ENCODE measurements at regions not wholly inside any gene's neighbourhood (a gene's known extent, or its start where the extent isn't known, plus 50 kb on each side); places are given as distances from the start of the nearest gene placed in this dataset.

GRCh38 chr3:147191795-147192385 lies 214.5 kb downstream of the ZIC4 start:
- H3K4me3 ChIP-seq (ENCODE audit: control insufficient read depth in 1 of 7, extremely low read depth in 1 of 7, insufficient read depth in 4 of 7, low read depth in 2 of 7, low read length in 6 of 7) = no peak overlapping the region
- no peaks in the 10 kb centered on the region for H3K4me1 ChIP-seq (ENCODE audit: control extremely low read depth in 1 of 4, control insufficient read depth in 4 of 4, insufficient read depth in 4 of 4, low read length in 3 of 4)
- no peaks in the 10 kb centered on the region for H3K36me3 ChIP-seq (ENCODE audit: control insufficient read depth in 4 of 4, insufficient read depth in 4 of 4, low read length in 3 of 4)
- no peaks in the 10 kb centered on the region for H3K9me3 ChIP-seq (ENCODE audit: control extremely low read depth in 1 of 5, control insufficient read depth in 4 of 5, insufficient read depth in 2 of 5, low read depth in 1 of 5, low read length in 4 of 5)
- ChIA-PET CTCF (no interaction called here), POLR2A (no interaction called here)
- DNase-seq = peak; percentile 25 to 48 (median 29)
- no peaks in the 10 kb centered on the region for H3K27me3 ChIP-seq (replicated peaks in 2 of 5; ENCODE audit: control insufficient read depth in 4 of 5, insufficient read depth in 5 of 5, low read length in 4 of 5)
- no peak overlapping the region for H3K27ac ChIP-seq (ENCODE audit: insufficient read depth in 1 of 2, low read depth in 1 of 2, low read length in 2 of 2, poor library complexity in 1 of 2, severe bottlenecking in 2 of 2)
- 100% methylated on average over 1 of the region's 2 CpGs for WGBS (ENCODE audit: insufficient coverage)

- no peaks in the 10 kb centered on the region for H3K4me1 ChIP-seq (ENCODE audit: control extremely low read depth in 1 of 4, control insufficient read depth in 4 of 4, insufficient read depth in 4 of 4, low read length in 3 of 4)
- ChIA-PET CTCF (no interaction called here), POLR2A (no interaction called here)
- no peak overlapping the region for H3K4me3 ChIP-seq (ENCODE audit: control insufficient read depth in 1 of 7, extremely low read depth in 1 of 7, insufficient read depth in 4 of 7, low read depth in 2 of 7, low read length in 6 of 7)
- 90% methylated on average over 2 of the region's 3 CpGs for WGBS (ENCODE audit: insufficient coverage)
- no peak overlapping the region for H3K27ac ChIP-seq (ENCODE audit: insufficient read depth in 1 of 2, low read depth in 1 of 2, low read length in 2 of 2, poor library complexity in 1 of 2, severe bottlenecking in 2 of 2)
- no peak for DNase-seq
- H3K9me3 ChIP-seq (ENCODE audit: control extremely low read depth in 1 of 5, control insufficient read depth in 4 of 5, insufficient read depth in 2 of 5, low read depth in 1 of 5, low read length in 4 of 5) = no peaks in the 10 kb centered on the region
- no peaks in the 10 kb centered on the region for H3K36me3 ChIP-seq (ENCODE audit: control insufficient read depth in 4 of 4, insufficient read depth in 4 of 4, low read length in 3 of 4)
- no peaks in the 10 kb centered on the region for H3K27me3 ChIP-seq (replicated peaks in 2 of 5; ENCODE audit: control insufficient read depth in 4 of 5, insufficient read depth in 5 of 5, low read length in 4 of 5)
Observed at GRCh38 chr3:147189016-147189415, 217.3 kb downstream of the ZIC4 start.

- Histone ChIP-seq H3K9me3 (ENCODE audit: control extremely low read depth in 1 of 5, control insufficient read depth in 4 of 5, insufficient read depth in 2 of 5, low read depth in 1 of 5, low read length in 4 of 5) (no peaks in the 10 kb centered on the region), H3K4me1 (ENCODE audit: control extremely low read depth in 1 of 4, control insufficient read depth in 4 of 4, insufficient read depth in 4 of 4, low read length in 3 of 4) (no peaks in the 10 kb centered on the region), H3K36me3 (ENCODE audit: control insufficient read depth in 4 of 4, insufficient read depth in 4 of 4, low read length in 3 of 4) (no peaks in the 10 kb centered on the region), H3K27ac (ENCODE audit: insufficient read depth in 1 of 2, low read depth in 1 of 2, low read length in 2 of 2, poor library complexity in 1 of 2, severe bottlenecking in 2 of 2) (no peak overlapping the region), H3K4me3 (ENCODE audit: control insufficient read depth in 1 of 7, extremely low read depth in 1 of 7, insufficient read depth in 4 of 7, low read depth in 2 of 7, low read length in 6 of 7) (no peak overlapping the region), H3K27me3 (replicated peaks in 2 of 5; ENCODE audit: control insufficient read depth in 4 of 5, insufficient read depth in 5 of 5, low read length in 4 of 5) (no peaks in the 10 kb centered on the region)
- ChIA-PET POLR2A (no interaction called here), CTCF (no interaction called here)
- DNase-seq = no peak
- 100% methylated on average over 3 of the region's 3 CpGs for WGBS (ENCODE audit: insufficient coverage)
Observed at GRCh38 chr3:147187687-147188086, 218.7 kb downstream of the ZIC4 start.

- no peak for DNase-seq
- H3K36me3 ChIP-seq (ENCODE audit: control insufficient read depth in 4 of 4, insufficient read depth in 4 of 4, low read length in 3 of 4) = no peaks in the 10 kb centered on the region
- H3K9me3 ChIP-seq (ENCODE audit: control extremely low read depth in 1 of 5, control insufficient read depth in 4 of 5, insufficient read depth in 2 of 5, low read depth in 1 of 5, low read length in 4 of 5) = no peaks in the 10 kb centered on the region
- H3K27ac ChIP-seq (ENCODE audit: insufficient read depth in 1 of 2, low read depth in 1 of 2, low read length in 2 of 2, poor library complexity in 1 of 2, severe bottlenecking in 2 of 2) = no peak overlapping the region
- H3K4me3 ChIP-seq (ENCODE audit: control insufficient read depth in 1 of 7, extremely low read depth in 1 of 7, insufficient read depth in 4 of 7, low read depth in 2 of 7, low read length in 6 of 7) = no peak overlapping the region
- CTCF ChIA-PET = no interaction called here
- POLR2A ChIA-PET = no interaction called here
- H3K4me1 ChIP-seq (ENCODE audit: control extremely low read depth in 1 of 4, control insufficient read depth in 4 of 4, insufficient read depth in 4 of 4, low read length in 3 of 4) = no peaks in the 10 kb centered on the region
- no peaks in the 10 kb centered on the region for H3K27me3 ChIP-seq (replicated peaks in 2 of 5; ENCODE audit: control insufficient read depth in 4 of 5, insufficient read depth in 5 of 5, low read length in 4 of 5)
Observed at GRCh38 chr3:147185781-147186180, 220.6 kb downstream of the ZIC4 start.

GRCh38 chr3:147184794-147185193 lies 221.5 kb downstream of the ZIC4 start:
- Histone ChIP-seq H3K4me1 (ENCODE audit: control extremely low read depth in 1 of 4, control insufficient read depth in 4 of 4, insufficient read depth in 4 of 4, low read length in 3 of 4) (no peaks in the 10 kb centered on the region), H3K9me3 (ENCODE audit: control extremely low read depth in 1 of 5, control insufficient read depth in 4 of 5, insufficient read depth in 2 of 5, low read depth in 1 of 5, low read length in 4 of 5) (no peaks in the 10 kb centered on the region), H3K27me3 (replicated peaks in 2 of 5; ENCODE audit: control insufficient read depth in 4 of 5, insufficient read depth in 5 of 5, low read length in 4 of 5) (no peaks in the 10 kb centered on the region), H3K36me3 (ENCODE audit: control insufficient read depth in 4 of 4, insufficient read depth in 4 of 4, low read length in 3 of 4) (no peaks in the 10 kb centered on the region), H3K4me3 (ENCODE audit: control insufficient read depth in 1 of 7, extremely low read depth in 1 of 7, insufficient read depth in 4 of 7, low read depth in 2 of 7, low read length in 6 of 7) (no peak overlapping the region), H3K27ac (ENCODE audit: insufficient read depth in 1 of 2, low read depth in 1 of 2, low read length in 2 of 2, poor library complexity in 1 of 2, severe bottlenecking in 2 of 2) (no peak overlapping the region)
- ChIA-PET CTCF (no interaction called here), POLR2A (no interaction called here)
- 94% methylated on average over 2 of the region's 2 CpGs for WGBS (ENCODE audit: insufficient coverage)
- DNase-seq = no peak

- CTCF ChIA-PET = no interaction called here
- H3K36me3 ChIP-seq (ENCODE audit: control insufficient read depth in 4 of 4, insufficient read depth in 4 of 4, low read length in 3 of 4) = no peaks in the 10 kb centered on the region
- POLR2A ChIA-PET = no interaction called here
- no peak for DNase-seq
- H3K4me3 ChIP-seq (ENCODE audit: control insufficient read depth in 1 of 7, extremely low read depth in 1 of 7, insufficient read depth in 4 of 7, low read depth in 2 of 7, low read length in 6 of 7) = no peak overlapping the region
- no peaks in the 10 kb centered on the region for H3K27me3 ChIP-seq (replicated peaks in 2 of 5; ENCODE audit: control insufficient read depth in 4 of 5, insufficient read depth in 5 of 5, low read length in 4 of 5)
- WGBS (ENCODE audit: insufficient coverage) = no CpG with 5 or more reads among the region's 4 CpGs
- H3K27ac ChIP-seq (ENCODE audit: insufficient read depth in 1 of 2, low read depth in 1 of 2, low read length in 2 of 2, poor library complexity in 1 of 2, severe bottlenecking in 2 of 2) = no peak overlapping the region
- no peaks in the 10 kb centered on the region for H3K4me1 ChIP-seq (ENCODE audit: control extremely low read depth in 1 of 4, control insufficient read depth in 4 of 4, insufficient read depth in 4 of 4, low read length in 3 of 4)
- H3K9me3 ChIP-seq (ENCODE audit: control extremely low read depth in 1 of 5, control insufficient read depth in 4 of 5, insufficient read depth in 2 of 5, low read depth in 1 of 5, low read length in 4 of 5) = no peaks in the 10 kb centered on the region
Observed at GRCh38 chr3:147173257-147173656, 233.1 kb downstream of the ZIC4 start.

GRCh38 chr3:147162743-147163142 lies 243.6 kb downstream of the ZIC4 start:
- no peak overlapping the region for H3K4me3 ChIP-seq (ENCODE audit: control insufficient read depth in 1 of 7, extremely low read depth in 1 of 7, insufficient read depth in 4 of 7, low read depth in 2 of 7, low read length in 6 of 7)
- no peak for DNase-seq
- POLR2A ChIA-PET = no interaction called here
- no peaks in the 10 kb centered on the region for H3K4me1 ChIP-seq (ENCODE audit: control extremely low read depth in 1 of 4, control insufficient read depth in 4 of 4, insufficient read depth in 4 of 4, low read length in 3 of 4)
- H3K36me3 ChIP-seq (ENCODE audit: control insufficient read depth in 4 of 4, insufficient read depth in 4 of 4, low read length in 3 of 4) = no peaks in the 10 kb centered on the region
- CTCF ChIA-PET = no interaction called here
- H3K27ac ChIP-seq (ENCODE audit: insufficient read depth in 1 of 2, low read depth in 1 of 2, low read length in 2 of 2, poor library complexity in 1 of 2, severe bottlenecking in 2 of 2) = no peak overlapping the region
- H3K27me3 ChIP-seq (replicated peaks in 2 of 5; ENCODE audit: control insufficient read depth in 4 of 5, insufficient read depth in 5 of 5, low read length in 4 of 5) = no peaks in the 10 kb centered on the region
- H3K9me3 ChIP-seq (ENCODE audit: control extremely low read depth in 1 of 5, control insufficient read depth in 4 of 5, insufficient read depth in 2 of 5, low read depth in 1 of 5, low read length in 4 of 5) = no peaks in the 10 kb centered on the region

Data from common myeloid progenitor, CD34-positive (primary cell).